GM12864 (cell line): ENCODE measurements at regions not wholly inside any gene's neighbourhood (a gene's known extent, or its start where the extent isn't known, plus 50 kb on each side); places are given as distances from the start of the nearest gene placed in this dataset.

Experiments
- DNase-seq: peaks from one replicate; pipeline ENCODE4 v3.0.0-alpha.2; 2011; ENCODE audit warnings: low read depth
- H3K4me3 ChIP-seq: 2 replicates; pipeline ENCODE4 v1.5.1; 2011; ENCODE audit warnings: mild to moderate bottlenecking, low read depth, low read length, control low read depth
- TF ChIP-seq, protein P1 (sequence below): IDR thresholded peaks from 2 replicates; pipeline ENCODE4 v1.5.1; 2011; ENCODE audit warnings: low read depth, mild to moderate bottlenecking, moderate library complexity, low read length, control low read depth, inconsistent platforms; ENCODE audit errors: missing control alignments

DNA sequence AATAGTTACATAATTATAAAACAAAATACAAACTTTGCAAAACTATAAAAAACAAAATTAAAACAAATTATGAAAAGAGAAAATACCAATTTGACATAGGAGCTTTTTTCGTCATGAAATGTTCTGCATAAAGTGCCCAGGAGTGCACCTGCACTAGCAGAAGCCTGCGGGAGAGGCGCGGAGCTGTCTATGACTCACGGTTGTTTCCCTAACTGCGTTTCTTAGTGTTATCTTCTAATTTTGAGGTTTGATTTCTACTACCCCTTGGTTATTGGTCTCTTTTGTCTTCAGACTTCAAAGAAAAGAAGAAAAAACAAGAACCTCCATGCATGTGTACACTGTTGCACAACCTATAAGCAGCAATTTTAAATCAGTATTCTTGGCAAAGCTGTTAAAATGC, 740.9 kb upstream of the LRRC4C start:
- H3K4me3 ChIP-seq = no peak overlapping the region
- TF ChIP-seq, protein P1, sequence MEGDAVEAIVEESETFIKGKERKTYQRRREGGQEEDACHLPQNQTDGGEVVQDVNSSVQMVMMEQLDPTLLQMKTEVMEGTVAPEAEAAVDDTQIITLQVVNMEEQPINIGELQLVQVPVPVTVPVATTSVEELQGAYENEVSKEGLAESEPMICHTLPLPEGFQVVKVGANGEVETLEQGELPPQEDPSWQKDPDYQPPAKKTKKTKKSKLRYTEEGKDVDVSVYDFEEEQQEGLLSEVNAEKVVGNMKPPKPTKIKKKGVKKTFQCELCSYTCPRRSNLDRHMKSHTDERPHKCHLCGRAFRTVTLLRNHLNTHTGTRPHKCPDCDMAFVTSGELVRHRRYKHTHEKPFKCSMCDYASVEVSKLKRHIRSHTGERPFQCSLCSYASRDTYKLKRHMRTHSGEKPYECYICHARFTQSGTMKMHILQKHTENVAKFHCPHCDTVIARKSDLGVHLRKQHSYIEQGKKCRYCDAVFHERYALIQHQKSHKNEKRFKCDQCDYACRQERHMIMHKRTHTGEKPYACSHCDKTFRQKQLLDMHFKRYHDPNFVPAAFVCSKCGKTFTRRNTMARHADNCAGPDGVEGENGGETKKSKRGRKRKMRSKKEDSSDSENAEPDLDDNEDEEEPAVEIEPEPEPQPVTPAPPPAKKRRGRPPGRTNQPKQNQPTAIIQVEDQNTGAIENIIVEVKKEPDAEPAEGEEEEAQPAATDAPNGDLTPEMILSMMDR = no peak

DNA sequence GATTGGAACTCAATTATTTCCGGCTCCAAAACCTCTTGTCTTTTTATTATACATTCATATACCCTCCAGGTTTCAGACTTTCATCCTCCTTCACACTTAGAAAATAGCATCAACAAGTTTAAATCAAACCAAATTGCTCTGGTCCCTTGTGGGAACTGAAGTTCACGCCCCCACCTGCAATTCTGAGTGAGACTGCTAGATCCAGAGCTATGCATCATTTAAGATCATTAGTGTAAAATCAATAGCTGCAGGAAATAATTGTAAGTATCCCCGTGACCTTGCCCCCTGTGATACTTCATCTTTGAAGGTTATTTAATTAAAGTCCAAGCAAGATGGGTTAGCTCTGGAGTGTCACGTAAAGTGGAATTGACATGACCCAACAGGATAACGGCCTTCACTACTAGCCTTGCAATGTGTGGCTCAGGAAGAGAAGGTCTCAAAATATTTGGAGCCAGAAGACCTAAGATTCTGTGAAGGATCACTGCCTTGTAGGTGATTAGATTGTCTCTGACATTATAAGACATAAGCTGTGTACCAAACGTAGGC, 742.2 kb upstream of the LRRC4C start:
- TF ChIP-seq, protein P1 = no peak

More for the DNA sequence above, 740.9 kb upstream of the LRRC4C start:
- DNase-seq = no peak

DNA sequence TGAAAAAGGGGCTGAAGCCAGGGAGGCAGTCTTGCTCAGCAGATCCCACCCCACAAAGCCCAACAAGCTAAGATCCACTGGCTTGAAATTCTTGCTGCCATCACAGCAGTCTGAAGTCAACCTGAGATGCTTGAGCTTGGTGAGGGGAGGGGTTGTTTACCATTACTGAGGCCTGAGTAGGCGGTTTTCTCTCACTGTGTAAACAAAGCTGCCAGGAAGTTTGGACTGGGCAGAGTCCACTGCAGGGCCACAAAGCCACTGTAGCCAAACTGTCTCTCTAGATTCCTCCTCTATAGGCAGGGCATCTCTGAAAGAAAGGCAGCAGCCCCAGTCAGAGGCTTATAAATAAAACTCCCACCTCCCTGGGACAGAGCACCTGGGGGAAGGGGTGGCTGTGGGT, 746.1 kb upstream of the LRRC4C start:
- no peak for DNase-seq
- TF ChIP-seq, protein P1 = no peak
- H3K4me3 ChIP-seq = no peak overlapping the region

More for the DNA sequence above, 742.2 kb upstream of the LRRC4C start:
- no peak for DNase-seq
- no peak overlapping the region for H3K4me3 ChIP-seq

- TF ChIP-seq, protein P1 = no peak
- no peak overlapping the region for H3K4me3 ChIP-seq
- DNase-seq = no peak
These were observed 766.2 kb upstream of the LRRC4C start for GRCh38 chr11:42225664-42226063.

- TF ChIP-seq, protein P1 = no peak
- H3K4me3 ChIP-seq = no peak overlapping the region
- no peak for DNase-seq
These were observed 773.2 kb upstream of the LRRC4C start for GRCh38 chr11:42232673-42233072.

DNA sequence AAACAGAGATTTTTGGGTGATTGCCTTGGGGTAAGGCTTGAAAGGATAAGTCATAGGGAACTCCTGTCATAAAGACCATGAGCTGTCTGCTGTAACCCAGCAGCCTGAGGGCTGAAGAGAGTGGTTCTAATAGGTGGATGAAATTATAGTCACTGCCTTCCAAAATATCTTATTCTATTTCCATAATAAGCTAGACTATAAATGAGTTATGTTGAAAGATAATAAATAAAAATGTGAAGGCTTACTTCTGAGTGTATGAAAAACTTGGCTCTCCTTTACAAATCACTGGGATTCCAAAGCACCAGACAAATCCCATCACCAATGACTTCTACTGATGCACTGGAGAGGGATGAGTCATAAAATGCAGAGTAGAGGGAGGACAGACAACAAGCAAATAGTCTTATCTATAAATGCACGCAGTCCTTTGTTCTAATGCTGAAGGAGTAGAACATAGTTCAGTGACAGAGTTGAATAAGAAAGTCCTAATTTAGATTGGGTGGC, 775.0 kb upstream of the LRRC4C start:
- TF ChIP-seq, protein P1 = no peak
- H3K4me3 ChIP-seq = no peak overlapping the region
- DNase-seq = no peak

DNA sequence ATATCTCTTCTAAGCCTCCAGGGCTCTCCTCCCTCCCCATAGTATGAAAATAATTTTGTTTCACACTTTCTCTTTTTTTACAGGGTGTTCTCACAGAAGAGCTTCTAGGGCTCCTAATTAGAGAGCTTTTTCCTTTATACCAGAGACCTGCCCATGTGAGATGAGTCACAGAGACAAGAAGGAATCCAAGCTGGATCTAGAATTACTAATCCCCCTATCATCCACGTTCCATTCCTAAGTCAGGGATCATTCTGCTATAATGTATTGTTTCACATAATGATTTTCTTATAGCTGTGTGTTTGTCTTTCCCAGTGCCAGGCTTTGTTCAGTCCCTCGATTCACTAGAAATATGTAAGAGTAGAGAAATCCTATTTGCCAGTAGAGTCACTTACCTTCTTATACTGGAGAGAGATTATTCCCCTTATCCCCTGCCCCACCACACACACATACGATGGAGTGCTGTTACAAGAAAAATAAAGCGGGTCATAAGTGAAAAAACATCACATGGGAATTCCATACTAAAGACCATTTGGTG, 778.3 kb upstream of the LRRC4C start:
- H3K4me3 ChIP-seq = no peak overlapping the region
- DNase-seq = no peak
- TF ChIP-seq, protein P1 = no peak
